Activated CD8-positive, alpha-beta T cell treated with anti-CD3 and anti-CD28 coated beads for 36 hours (primary cell): ENCODE measurements at regions not wholly inside any gene's neighbourhood (a gene's known extent, or its start where the extent isn't known, plus 50 kb on each side); places are given as distances from the start of the nearest gene placed in this dataset.

Experiments
- ATAC-seq: fragments of 200-7000 bp; cut with Tn5 transposase; one replicate; pipeline ENCODE4 v1.10.0; 2021; ENCODE audit warnings: mild to moderate bottlenecking, moderate library complexity
- CTCF ChIA-PET: fragments of 350-600 bp; sonication (Branson Sonifier 250); formaldehyde crosslinking; loops from one replicate; lab custom pipeline; 2021; ENCODE audit warnings: antibody characterized with exemption; lab: Charles Lee
- POLR2A ChIA-PET: fragments of 350-600 bp; sonication (Branson Sonifier 250); formaldehyde crosslinking; loops from one replicate; lab custom pipeline; 2021; ENCODE audit warnings: antibody characterized with exemption; lab: Charles Lee
- DNase-seq: peaks from one replicate; pipeline ENCODE4 v3.0.0-alpha.2; 2020
- H3K27ac Mint-ChIP-seq: one replicate; pipeline ENCODE4 v1.8.0; 2021; ENCODE audit warnings: mild to moderate bottlenecking, mixed read lengths
- H3K27me3 Mint-ChIP-seq: one replicate; pipeline ENCODE4 v1.8.0; 2021; ENCODE audit warnings: mixed read lengths
- H3K36me3 Mint-ChIP-seq: one replicate; pipeline ENCODE4 v1.8.0; 2021; ENCODE audit warnings: low read depth, mixed read lengths
- H3K4me1 Mint-ChIP-seq: one replicate; pipeline ENCODE4 v1.8.0; 2021; ENCODE audit warnings: low read depth, mixed read lengths
- H3K4me3 Mint-ChIP-seq: one replicate; pipeline ENCODE4 v1.8.0; 2021; ENCODE audit warnings: mild to moderate bottlenecking, moderate library complexity, mixed read lengths
- H3K9me3 Mint-ChIP-seq: one replicate; pipeline ENCODE4 v1.8.0; 2021; ENCODE audit warnings: mixed read lengths
- CTCF ChIP-seq: fragments of 200-600 bp; IDR thresholded peaks from one replicate; pipeline ENCODE4 v1.8.0; 2022; ENCODE audit warnings: antibody characterized with exemption, mild to moderate bottlenecking
- intact Hi-C: fragments of 100-400 bp; cut with micrococcal nuclease; formaldehyde crosslinking; loops from one replicate; pipeline ENCODE4 v1.10.0; 2022

- peaks cover 3% of the 10 kb centered on the region for H3K27me3 Mint-ChIP-seq
Measured at GRCh38 chr2:157159221-157159934, 98.1 kb upstream of the GALNT5 start.

GRCh38 chr2:157160111-157160510 is 97.4 kb upstream of the GALNT5 start:
- DNase-seq (no peak), ATAC-seq (no peak)
- Mint-ChIP-seq H3K27me3 (peaks cover 3% of the 10 kb centered on the region), H3K4me1 (no peaks in the 10 kb centered on the region), H3K27ac (no peak overlapping the region), H3K4me3 (no peak overlapping the region), H3K9me3 (no peaks in the 10 kb centered on the region), H3K36me3 (no peaks in the 10 kb centered on the region)
- POLR2A ChIA-PET, result no interaction called here
- intact Hi-C loops, result no loop called here
- CTCF ChIA-PET, result no interaction called here
- TF ChIP-seq CTCF, result no peak

More at GRCh38 chr2:157159221-157159934, 98.1 kb upstream of the GALNT5 start:
- Mint-ChIP-seq H3K9me3 (no peaks in the 10 kb centered on the region), H3K4me3 (no peak overlapping the region), H3K27ac (no peak overlapping the region), H3K4me1 (no peaks in the 10 kb centered on the region), H3K36me3 (no peaks in the 10 kb centered on the region)
- TF ChIP-seq CTCF, result no peak
- DNase-seq (no peak), ATAC-seq (no peak)
- intact Hi-C loops, result no loop called here
- ChIA-PET POLR2A (no interaction called here), CTCF (interaction anchor here (0.6 kb wide), 1 partner anchor 992 kb away, joined by 3 read pairs; no protein-coding TSS in a partner anchor)

- Mint-ChIP-seq H3K36me3 (no peaks in the 10 kb centered on the region), H3K27me3 (peaks cover 3% of the 10 kb centered on the region), H3K4me1 (no peaks in the 10 kb centered on the region), H3K27ac (no peak overlapping the region), H3K9me3 (no peaks in the 10 kb centered on the region), H3K4me3 (no peak overlapping the region)
- intact Hi-C loops, result no loop called here
- DNase-seq, result no peak
- ChIA-PET POLR2A (interaction anchor here (1.1 kb wide), 1 partner anchor 16 kb away, joined by 3 read pairs; no protein-coding TSS in a partner anchor), CTCF (no interaction called here)
- TF ChIP-seq CTCF, result no peak
- ATAC-seq, result no peak
Measured at GRCh38 chr2:157164370-157164769, 93.1 kb upstream of the GALNT5 start.

GRCh38 chr2:157164891-157165290 is 92.6 kb upstream of the GALNT5 start:
- Mint-ChIP-seq H3K27ac (no peak overlapping the region), H3K27me3 (peaks cover 3% of the 10 kb centered on the region), H3K36me3 (no peaks in the 10 kb centered on the region), H3K4me3 (no peak overlapping the region), H3K4me1 (no peaks in the 10 kb centered on the region), H3K9me3 (no peaks in the 10 kb centered on the region)
- DNase-seq (no peak), ATAC-seq (no peak)
- POLR2A ChIA-PET, result interaction anchor here (1.1 kb wide), 1 partner anchor 15 kb away, joined by 3 read pairs; no protein-coding TSS in a partner anchor
- CTCF ChIA-PET, result no interaction called here
- TF ChIP-seq CTCF, result no peak
- intact Hi-C loops, result no loop called here

GRCh38 chr2:157168501-157168900 is 89.0 kb upstream of the GALNT5 start:
- ChIA-PET CTCF (no interaction called here), POLR2A (no interaction called here)
- no peaks in the 10 kb centered on the region for H3K36me3 Mint-ChIP-seq
- ATAC-seq, result no peak
- no peak overlapping the region for H3K27ac Mint-ChIP-seq
- intact Hi-C loops, result no loop called here
- H3K4me3 Mint-ChIP-seq, result no peak overlapping the region
- H3K9me3 Mint-ChIP-seq, result no peaks in the 10 kb centered on the region
- no peak for TF ChIP-seq CTCF
- no peak for DNase-seq
- no peaks in the 10 kb centered on the region for H3K4me1 Mint-ChIP-seq
- peaks cover 3% of the 10 kb centered on the region for H3K27me3 Mint-ChIP-seq
